Glomerular endothelial cell (primary cell): ENCODE measurements at regions not wholly inside any gene's neighbourhood (a gene's known extent, or its start where the extent isn't known, plus 50 kb on each side); places are given as distances from the start of the nearest gene placed in this dataset.
"Not testable (repeated sequence)": the region's sequence is repeated elsewhere in the genome, so short reads cannot be mapped to it uniquely, and the experiment has no call there.

Experiments
- DNase-seq: peaks from one replicate; pipeline ENCODE4 v3.0.0-alpha.2; 2011; ENCODE audit warnings: low read depth, low spot score; ENCODE audit errors: extremely low read depth

DNA sequence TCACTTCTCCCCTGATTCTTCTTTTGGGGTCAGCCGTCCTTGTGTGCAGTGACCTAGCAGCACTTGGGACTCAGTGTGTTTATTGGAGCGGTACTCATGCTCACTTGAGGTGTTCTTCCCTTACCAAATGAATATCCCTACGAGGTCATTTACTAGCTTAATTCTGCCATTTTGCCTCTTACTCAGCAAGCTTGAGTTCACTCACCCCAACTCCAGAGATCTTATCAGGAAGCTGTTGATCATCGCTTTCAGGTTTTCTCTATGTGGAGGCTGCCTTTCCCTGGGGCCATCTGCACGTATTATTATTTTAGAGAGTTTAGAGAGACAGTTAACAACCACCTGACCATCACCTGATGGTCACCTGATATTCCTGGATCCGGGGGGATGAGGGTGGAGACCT is 1466.0 kb upstream of the GOT2 start:
- no peak for DNase-seq

DNA sequence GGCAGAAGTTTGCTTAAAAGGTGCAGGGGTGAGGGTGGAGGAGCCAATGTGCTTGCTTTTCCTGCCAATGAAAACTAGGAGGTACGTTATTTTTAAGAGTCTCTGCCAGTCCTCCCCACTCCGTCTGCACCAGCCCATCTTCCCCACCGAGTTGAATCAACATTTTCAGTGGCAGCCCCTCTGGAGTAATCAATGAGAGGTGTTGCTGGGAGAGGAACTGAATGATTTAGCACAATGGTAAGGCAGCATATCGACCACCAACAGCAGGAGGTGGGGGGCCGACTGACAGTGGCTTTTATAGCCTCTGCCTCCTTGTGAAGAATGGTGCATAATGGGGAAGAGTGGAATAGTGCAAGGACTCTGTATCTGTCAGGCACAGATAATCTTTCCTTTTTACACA is 1465.0 kb upstream of the GOT2 start:
- DNase-seq: no peak

DNA sequence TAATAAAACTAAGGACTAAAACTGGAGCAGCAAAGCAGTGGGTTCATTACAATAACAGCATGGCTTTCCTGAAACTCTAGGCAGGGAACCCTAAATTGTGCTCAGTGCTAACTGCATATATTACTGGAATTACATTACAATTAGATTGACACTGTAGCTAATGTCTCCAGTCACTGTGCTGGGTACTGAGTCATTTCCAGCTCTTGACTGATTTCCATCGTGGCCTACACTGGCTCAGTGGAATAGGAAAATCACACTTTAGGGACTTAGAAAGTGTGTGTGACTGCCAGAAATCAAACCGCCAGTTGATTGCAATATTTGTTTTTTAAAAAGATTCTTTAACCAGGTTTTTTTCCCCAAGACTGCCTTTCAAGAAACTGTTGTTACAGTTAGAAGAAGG is 1447.4 kb upstream of the GOT2 start:
- DNase-seq: no peak

GRCh38 chr16:60180609-60181008 is 1446.5 kb upstream of the GOT2 start:
- no peak for DNase-seq

DNA sequence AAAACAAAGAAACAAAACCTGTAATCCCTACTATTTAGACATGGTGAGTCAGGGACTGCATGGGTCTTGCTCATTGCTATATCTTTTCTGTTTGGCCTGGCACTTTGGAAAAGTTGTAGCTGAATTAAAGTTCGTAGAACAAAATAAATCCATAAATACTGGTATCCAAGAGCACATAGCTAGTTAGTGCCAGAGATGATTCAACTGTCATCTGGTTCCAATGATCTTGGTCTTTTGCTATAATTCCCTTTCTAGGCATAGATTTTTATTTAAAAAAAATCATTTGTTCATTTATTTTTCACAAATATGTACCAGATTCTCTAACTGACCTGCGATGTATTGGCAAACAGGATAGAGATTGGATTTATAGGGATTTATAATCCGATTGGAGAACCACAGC is 1436.1 kb upstream of the GOT2 start:
- DNase-seq: no peak

DNA sequence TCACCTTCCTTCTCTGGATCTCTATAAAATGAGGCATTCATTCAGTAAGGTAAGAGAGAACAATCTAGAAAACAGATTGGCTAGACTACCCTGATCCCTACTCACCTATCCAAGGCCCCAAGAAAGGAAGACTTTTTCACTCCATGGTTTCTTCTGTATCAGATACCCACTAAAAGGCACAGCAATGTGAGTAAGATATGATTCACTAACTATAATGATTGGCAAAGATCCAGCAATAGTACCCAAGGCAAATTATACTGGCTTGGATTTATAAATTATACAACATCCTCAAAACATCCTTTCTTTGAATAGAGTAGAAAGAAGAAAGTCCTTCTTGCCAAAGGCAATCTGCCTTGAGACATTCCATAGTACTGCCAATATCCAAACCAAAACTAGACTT is 1432.0 kb upstream of the GOT2 start:
- no peak for DNase-seq

DNA sequence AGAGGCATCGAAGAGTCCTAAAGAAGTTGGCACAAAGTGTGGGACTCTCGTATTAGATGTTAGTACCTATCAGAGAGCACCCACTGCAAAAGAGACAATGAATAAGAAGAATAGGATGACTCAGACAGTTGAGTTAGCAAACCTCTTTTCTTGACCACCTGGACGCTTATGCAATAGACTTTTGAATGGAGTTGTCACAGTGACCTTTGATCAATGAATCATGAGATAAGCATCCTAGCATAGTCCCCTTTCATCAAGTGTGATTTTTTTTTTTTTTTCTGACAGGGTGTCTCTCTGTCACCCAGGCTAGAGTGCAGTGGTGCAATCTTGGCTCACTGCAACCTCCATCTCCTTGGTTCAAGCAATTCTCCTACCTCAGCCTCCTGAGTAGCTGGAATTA is 1417.9 kb upstream of the GOT2 start:
- no peak for DNase-seq

DNA sequence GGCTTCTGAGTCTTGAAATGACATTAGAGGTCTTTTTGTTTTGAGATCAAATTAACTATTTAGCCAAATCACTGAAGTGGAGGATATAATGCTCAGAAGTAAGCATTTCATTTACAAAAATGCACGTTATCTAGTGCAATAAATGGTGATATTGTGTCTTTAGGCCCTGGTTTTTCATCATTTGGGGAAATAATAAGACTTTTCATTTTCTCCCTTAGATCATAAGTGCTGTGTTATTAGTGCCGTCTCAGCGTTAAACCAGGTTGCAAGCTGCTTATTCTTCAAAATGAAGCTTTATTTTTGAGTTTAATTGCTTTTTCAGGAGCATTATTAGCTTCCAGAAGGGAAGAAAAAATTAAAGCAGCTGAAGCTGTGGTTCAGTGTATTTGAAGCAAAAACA is 1416.8 kb upstream of the GOT2 start:
- DNase-seq: no peak

GRCh38 chr16:60143348-60143705 is 1409.2 kb upstream of the GOT2 start:
- DNase-seq: no peak

GRCh38 chr16:60142619-60143347 is 1408.7 kb upstream of the GOT2 start:
- no peak for DNase-seq

DNA sequence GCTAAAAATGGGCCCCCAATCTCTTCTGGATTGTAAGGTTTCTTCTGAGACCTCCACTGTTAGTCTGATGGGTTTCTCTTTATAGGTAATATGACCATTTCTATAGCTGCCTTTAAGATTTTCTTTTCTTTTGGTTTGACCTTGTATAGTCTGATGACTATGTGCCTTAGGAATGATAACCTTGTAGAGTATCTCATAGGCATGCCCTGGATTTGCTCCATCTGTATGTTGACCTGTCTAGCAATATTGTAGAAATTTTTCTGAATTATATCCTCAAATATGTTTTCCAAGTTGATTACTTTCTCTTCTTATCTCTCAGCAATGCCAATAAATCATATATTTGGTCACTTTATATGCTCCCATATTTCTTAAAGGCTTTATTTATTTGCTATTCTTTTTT is 1403.8 kb upstream of the GOT2 start:
- DNase-seq: no peak

- no peak for DNase-seq
Measured at GRCh38 chr16:60127196-60127595, 1393.1 kb upstream of the GOT2 start.

GRCh38 chr16:60126115-60126514 is 1392.0 kb upstream of the GOT2 start:
- DNase-seq: not testable (repeated sequence)

DNA sequence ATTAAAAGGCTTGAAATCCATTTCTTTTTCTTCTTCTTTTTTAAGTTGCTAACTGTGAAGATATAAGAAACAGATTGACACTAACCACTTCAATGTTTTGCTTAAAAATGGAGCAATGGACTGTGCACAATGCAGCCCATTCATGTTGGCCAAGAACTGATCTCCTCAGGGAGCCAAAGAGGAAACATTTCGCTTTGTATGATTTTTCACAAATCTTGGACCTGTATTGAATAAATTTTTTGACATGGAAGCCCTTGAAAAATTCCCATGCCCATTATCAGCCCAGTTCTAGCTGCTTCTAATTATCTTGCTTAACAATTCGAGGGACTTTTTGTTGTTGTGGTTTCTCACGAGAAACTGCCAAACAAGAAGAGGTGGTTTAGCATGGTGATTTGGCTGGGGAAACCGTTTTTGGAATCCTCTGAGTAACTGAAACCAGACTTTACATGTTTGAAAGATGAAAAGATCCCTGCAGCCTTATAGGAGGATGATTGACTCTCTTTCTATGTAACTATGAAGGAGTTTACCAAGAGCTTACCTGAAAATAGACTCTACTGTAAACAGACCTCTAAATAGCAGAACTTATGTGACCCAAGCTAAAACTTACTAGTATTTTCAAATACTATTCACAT is 1389.4 kb upstream of the GOT2 start:
- DNase-seq: no peak

DNA sequence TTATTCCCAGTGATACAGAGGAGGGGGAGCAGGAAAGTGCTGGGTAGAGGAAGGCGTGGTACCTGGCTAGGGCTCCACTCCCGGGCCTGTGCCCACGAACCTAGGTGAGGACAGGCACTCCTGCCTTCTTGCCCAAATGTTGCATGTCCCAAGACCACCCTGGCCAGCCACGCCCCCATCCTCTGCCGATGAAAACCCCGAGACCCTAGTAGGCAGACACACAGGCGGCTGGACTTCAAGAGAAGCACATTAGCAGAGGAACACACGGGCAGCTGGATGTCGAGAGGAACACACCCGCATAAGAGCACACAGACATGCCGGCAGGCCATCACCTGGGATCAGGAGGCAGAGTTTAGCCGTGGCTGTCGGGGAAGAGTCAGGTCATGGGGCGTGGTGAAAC is 1386.5 kb upstream of the GOT2 start:
- no peak for DNase-seq

DNA sequence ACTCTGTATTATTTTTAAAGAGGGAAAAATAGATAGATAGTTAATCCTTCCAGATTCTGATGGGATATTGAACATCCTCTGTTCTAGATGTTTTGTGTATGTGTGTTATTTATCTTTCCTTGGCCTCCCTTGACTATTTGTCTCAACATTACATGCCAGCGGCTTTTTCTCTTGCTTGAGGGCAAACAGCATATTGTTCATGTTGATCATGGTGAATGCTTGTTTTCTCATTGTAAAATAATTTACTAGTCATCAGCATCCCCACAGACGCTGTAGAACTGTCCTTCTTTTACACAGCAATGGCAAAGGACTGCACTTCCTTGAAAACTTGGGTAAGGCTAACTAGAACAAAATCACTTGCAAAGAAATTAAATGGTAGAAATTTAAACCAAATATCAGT is 1376.4 kb upstream of the GOT2 start:
- no peak for DNase-seq

- no peak for DNase-seq
Measured at GRCh38 chr16:60107871-60108270, 1373.8 kb upstream of the GOT2 start.

- DNase-seq: peak; percentile 61
Measured at GRCh38 chr16:60107437-60107836, 1373.3 kb upstream of the GOT2 start.

DNA sequence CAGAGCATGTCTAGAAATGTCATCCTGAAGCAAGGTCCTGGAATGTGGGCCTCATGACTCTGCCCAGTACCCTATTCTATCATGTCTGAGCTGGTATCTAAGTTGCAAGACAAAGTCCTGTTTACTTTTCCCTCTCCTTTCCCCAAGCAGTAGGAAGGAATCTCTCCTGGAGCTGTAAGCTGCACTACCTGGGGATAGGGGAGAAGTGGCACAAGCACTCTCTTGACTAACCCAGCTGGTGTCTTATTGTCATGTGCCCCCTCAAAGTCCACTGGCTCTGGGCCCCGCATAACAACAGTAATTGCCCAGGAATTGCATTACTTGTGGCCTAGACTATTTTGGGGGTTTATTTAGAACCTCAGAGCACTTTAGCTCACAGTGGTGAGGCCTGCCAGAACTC is 1366.3 kb upstream of the GOT2 start:
- no peak for DNase-seq

DNA sequence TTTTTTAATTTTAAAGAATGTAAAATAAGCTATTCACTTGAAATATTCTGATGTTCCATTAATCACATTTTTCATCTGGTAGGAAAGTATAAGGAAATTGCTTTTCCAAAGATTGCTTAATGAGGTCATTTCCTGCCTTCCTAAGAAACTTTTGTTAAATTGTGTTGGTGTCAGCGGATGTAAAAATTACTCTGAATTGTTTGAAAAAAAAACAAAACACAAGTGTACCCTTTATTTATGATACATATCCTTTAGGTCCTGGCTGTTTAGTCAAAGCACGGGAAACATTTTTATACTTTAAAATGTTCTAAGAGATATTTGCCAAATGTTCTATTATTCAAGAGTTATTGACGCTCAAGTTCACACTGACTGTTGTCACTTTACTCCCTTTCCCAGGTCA is 1357.4 kb upstream of the GOT2 start:
- peak; percentile 75 for DNase-seq

GRCh38 chr16:60091071-60091470 is 1357.0 kb upstream of the GOT2 start:
- no peak for DNase-seq

- DNase-seq: no peak
Measured at GRCh38 chr16:60087530-60087929, 1353.4 kb upstream of the GOT2 start.

- DNase-seq: not testable (repeated sequence)
Measured at GRCh38 chr16:60078819-60079218, 1344.7 kb upstream of the GOT2 start.
